HepG2 (cell line): ENCODE measurements at regions not wholly inside any gene's neighbourhood (a gene's known extent, or its start where the extent isn't known, plus 50 kb on each side); places are given as distances from the start of the nearest gene placed in this dataset.

ENCODE experiments used
- ATAC-seq: fragments of 200-7000 bp; cut with Tn5 transposase; 3 replicates; pipeline ENCODE4 v1.9.1; 2020; ENCODE audit warnings: mild to moderate bottlenecking, moderate library complexity
- BruUV-seq: library from RNA; stranded (reverse); fragments of 400-500 nt; replicated peaks from 2 replicates; lab custom pipeline; 2021; lab: Mats Ljungman, UMichigan
- CTCF ChIA-PET: fragments of 300-600 bp; formaldehyde crosslinking; extraction: SDS; loops from one replicate; lab custom pipeline; 2021; ENCODE audit warnings: low total read pairs, inconsistent platforms, low intra/inter-chr PET ratio; lab: Yijun Ruan, JAX
- POLR2A ChIA-PET: fragments of 350-600 bp; sonication (Branson Sonifier 250); formaldehyde crosslinking; loops from one replicate; lab custom pipeline; 2020; ENCODE audit warnings: antibody characterized with exemption, inconsistent platforms; lab: Yijun Ruan, JAX
- DNase-seq: peaks from one replicate; pipeline ENCODE4 v3.0.0-alpha.2; 2015; ENCODE audit warnings: low spot score
- FAIRE-seq: peaks from 3 replicates; lab custom pipeline; 2011; peaks lifted over from hg19 to GRCh38; lab: Jason Lieb, UNC
- H2AFZ ChIP-seq: one replicate; pipeline ENCODE4 v1.6.1; 2011; ENCODE audit warnings: low read length, inconsistent platforms
- H3K27ac ChIP-seq: fragments of 300-600 bp; 3 replicates; pipeline ENCODE4 v1.8.0; 2011; ENCODE audit warnings: mixed run types, mild to moderate bottlenecking, mixed read lengths, low read length, inconsistent platforms; ENCODE audit not compliant: insufficient read depth; ENCODE audit errors: extremely low read length
- H3K27me3 ChIP-seq, 2 experiments: fragments of 200-600 bp in 1 of 2; 2 replicates in 1 of 2; 3 replicates in 1 of 2; pipeline versions ENCODE4 v1.6.0 to v1.8.0; 2011; ENCODE audit warnings: low read length in 2 of 2, mild to moderate bottlenecking in 2 of 2, moderate library complexity in 2 of 2, inconsistent platforms in 1 of 2; ENCODE audit not compliant: insufficient read depth in 2 of 2, control insufficient read depth in 1 of 2
- H3K36me3 ChIP-seq, 2 experiments: fragments of 200-600 bp in 1 of 2; replicated peaks in 1 of 2; 2 replicates in 1 of 2; 3 replicates in 1 of 2; pipeline versions ENCODE4 v1.5.1 to v1.8.0; 2011; ENCODE audit warnings: low read length in 2 of 2, inconsistent platforms in 1 of 2; ENCODE audit not compliant: insufficient read depth in 2 of 2, control insufficient read depth in 1 of 2
- H3K4me1 ChIP-seq: 2 replicates; pipeline ENCODE4 v1.5.1; 2012; ENCODE audit warnings: low read length, inconsistent platforms; ENCODE audit not compliant: insufficient read depth
- H3K4me2 ChIP-seq: 2 replicates; pipeline ENCODE4 v1.6.0; 2011; ENCODE audit warnings: low read depth, low read length, inconsistent platforms
- H3K4me3 ChIP-seq, 3 experiments: fragments of 200-600 bp in 1 of 3; sonication (generic), shearing (Covaris generic) in 1 of 3; replicated peaks in 1 of 3; 2 replicates each; pipeline ENCODE4 v1.5.1; 2011 to 2016; ENCODE audit warnings: low read length in 3 of 3, inconsistent platforms in 2 of 3, low read depth in 2 of 3, mild to moderate bottlenecking in 2 of 3, control low read depth in 1 of 3, mixed read lengths in 1 of 3; ENCODE audit not compliant: insufficient read depth in 1 of 3
- H3K79me2 ChIP-seq: one replicate; pipeline ENCODE4 v1.6.1; 2011; ENCODE audit warnings: low read length, inconsistent platforms; ENCODE audit not compliant: insufficient read depth
- H3K9ac ChIP-seq: 2 replicates; pipeline ENCODE4 v1.6.0; 2011; ENCODE audit warnings: mild to moderate bottlenecking, low read depth, low read length, inconsistent platforms; ENCODE audit not compliant: insufficient read depth
- H3K9me3 ChIP-seq: 2 replicates; pipeline ENCODE4 v1.5.1; 2012; ENCODE audit warnings: mild to moderate bottlenecking, low read length
- H4K20me1 ChIP-seq: 2 replicates; pipeline ENCODE4 v1.6.0; 2011; ENCODE audit warnings: inconsistent platforms, mild to moderate bottlenecking, low read length, moderate library complexity; ENCODE audit not compliant: insufficient read depth
- CEBPG ChIP-seq: IDR thresholded peaks from 2 replicates; pipeline ENCODE4 v1.6.1; 2016
- MAF1 ChIP-seq: sonication (generic); formaldehyde crosslinking; IDR thresholded peaks from 2 replicates; pipeline ENCODE4 v1.5.0; 2020; ENCODE audit warnings: missing genetic modification reagents, borderline replicate concordance
- NFIB ChIP-seq: sonication (generic); formaldehyde crosslinking; IDR thresholded peaks from 2 replicates; pipeline ENCODE4 v1.9.0; 2021; ENCODE audit warnings: missing genetic modification reagents, mild to moderate bottlenecking, borderline replicate concordance
- ZNF468 ChIP-seq: sonication (generic); formaldehyde crosslinking; IDR thresholded peaks from 2 replicates; pipeline ENCODE4 v1.8.0; 2022; ENCODE audit warnings: mild to moderate bottlenecking, moderate library complexity, missing genetic modification reagents
- WGBS: methylation state at CpG from one replicate; pipeline ENCODE4 v1.1.6; 2017; ENCODE audit warnings: low lambda C conversion rate; 5-methylcytosine and 5-hydroxymethylcytosine counted together
- in situ Hi-C: cut with HindIII; loops from 2 replicates; pipeline ENCODE4 v1.10.0; 2017; ENCODE audit warnings: low pct_unique_long_range_greater_than_20kb; ENCODE audit not compliant: extremely low pct_ligation_motif_present
- intact Hi-C: fragments of 100-400 bp; cut with micrococcal nuclease; formaldehyde crosslinking; loops from one replicate; pipeline ENCODE4 v1.10.0; 2022; ENCODE audit not compliant: unreplicated experiment
- TF ChIP-seq, protein P1 (sequence below): sonication (generic); formaldehyde crosslinking; IDR thresholded peaks from 2 replicates; pipeline ENCODE4 v1.5.0; 2020; ENCODE audit warnings: missing genetic modification reagents
- TF ChIP-seq, protein P2 (sequence below): sonication (generic); formaldehyde crosslinking; IDR thresholded peaks from 2 replicates; pipeline ENCODE4 v1.4.0; 2020; ENCODE audit warnings: missing genetic modification reagents
- TF ChIP-seq, protein P3 (sequence below): sonication (generic); formaldehyde crosslinking; IDR thresholded peaks from 2 replicates; pipeline ENCODE4 v1.8.0; 2022; ENCODE audit warnings: mild to moderate bottlenecking, missing genetic modification reagents, borderline replicate concordance

DNA sequence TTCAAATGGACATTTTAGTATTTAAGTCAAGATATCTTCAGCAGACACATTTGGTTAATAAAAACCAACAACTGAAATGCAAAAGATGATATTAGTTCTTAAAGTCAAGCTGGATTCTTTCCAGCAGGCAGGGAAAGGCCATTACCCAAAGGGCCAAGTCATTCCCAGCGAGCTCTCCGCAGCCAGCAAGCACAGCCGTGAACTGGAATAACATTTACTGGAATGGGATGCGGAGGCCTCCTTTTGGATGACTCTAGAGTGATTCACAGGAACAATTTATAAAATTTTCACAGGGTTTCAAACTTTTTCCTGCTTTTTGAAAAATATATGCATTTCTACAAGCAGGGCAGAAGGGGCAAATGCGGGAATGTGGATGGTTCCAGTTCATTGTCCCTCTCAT is 76.6 kb upstream of the DAB2 start:
- CTCF ChIA-PET: no interaction called here
- H3K4me2 ChIP-seq: no peak overlapping the region
- no TSS peak for BruUV-seq
- H2AFZ ChIP-seq: no peak overlapping the region
- DNase-seq (no peak), ATAC-seq (no peak), FAIRE-seq (no peak)
- no peaks in the 10 kb centered on the region for H3K4me1 ChIP-seq
- H3K27ac ChIP-seq: no peak overlapping the region
- no peaks in the 10 kb centered on the region for H3K36me3 ChIP-seq
- H3K9ac ChIP-seq: no peak overlapping the region
- no peaks in the 10 kb centered on the region for H3K79me2 ChIP-seq
- H4K20me1 ChIP-seq: no peaks in the 10 kb centered on the region
- POLR2A ChIA-PET: no interaction called here
- no peaks in the 10 kb centered on the region for H3K9me3 ChIP-seq
- TF ChIP-seq, protein P1, sequence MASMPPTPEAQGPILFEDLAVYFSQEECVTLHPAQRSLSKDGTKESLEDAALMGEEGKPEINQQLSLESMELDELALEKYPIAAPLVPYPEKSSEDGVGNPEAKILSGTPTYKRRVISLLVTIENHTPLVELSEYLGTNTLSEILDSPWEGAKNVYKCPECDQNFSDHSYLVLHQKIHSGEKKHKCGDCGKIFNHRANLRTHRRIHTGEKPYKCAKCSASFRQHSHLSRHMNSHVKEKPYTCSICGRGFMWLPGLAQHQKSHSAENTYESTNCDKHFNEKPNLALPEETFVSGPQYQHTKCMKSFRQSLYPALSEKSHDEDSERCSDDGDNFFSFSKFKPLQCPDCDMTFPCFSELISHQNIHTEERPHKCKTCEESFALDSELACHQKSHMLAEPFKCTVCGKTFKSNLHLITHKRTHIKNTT: no peak
- TF ChIP-seq, protein P2, sequence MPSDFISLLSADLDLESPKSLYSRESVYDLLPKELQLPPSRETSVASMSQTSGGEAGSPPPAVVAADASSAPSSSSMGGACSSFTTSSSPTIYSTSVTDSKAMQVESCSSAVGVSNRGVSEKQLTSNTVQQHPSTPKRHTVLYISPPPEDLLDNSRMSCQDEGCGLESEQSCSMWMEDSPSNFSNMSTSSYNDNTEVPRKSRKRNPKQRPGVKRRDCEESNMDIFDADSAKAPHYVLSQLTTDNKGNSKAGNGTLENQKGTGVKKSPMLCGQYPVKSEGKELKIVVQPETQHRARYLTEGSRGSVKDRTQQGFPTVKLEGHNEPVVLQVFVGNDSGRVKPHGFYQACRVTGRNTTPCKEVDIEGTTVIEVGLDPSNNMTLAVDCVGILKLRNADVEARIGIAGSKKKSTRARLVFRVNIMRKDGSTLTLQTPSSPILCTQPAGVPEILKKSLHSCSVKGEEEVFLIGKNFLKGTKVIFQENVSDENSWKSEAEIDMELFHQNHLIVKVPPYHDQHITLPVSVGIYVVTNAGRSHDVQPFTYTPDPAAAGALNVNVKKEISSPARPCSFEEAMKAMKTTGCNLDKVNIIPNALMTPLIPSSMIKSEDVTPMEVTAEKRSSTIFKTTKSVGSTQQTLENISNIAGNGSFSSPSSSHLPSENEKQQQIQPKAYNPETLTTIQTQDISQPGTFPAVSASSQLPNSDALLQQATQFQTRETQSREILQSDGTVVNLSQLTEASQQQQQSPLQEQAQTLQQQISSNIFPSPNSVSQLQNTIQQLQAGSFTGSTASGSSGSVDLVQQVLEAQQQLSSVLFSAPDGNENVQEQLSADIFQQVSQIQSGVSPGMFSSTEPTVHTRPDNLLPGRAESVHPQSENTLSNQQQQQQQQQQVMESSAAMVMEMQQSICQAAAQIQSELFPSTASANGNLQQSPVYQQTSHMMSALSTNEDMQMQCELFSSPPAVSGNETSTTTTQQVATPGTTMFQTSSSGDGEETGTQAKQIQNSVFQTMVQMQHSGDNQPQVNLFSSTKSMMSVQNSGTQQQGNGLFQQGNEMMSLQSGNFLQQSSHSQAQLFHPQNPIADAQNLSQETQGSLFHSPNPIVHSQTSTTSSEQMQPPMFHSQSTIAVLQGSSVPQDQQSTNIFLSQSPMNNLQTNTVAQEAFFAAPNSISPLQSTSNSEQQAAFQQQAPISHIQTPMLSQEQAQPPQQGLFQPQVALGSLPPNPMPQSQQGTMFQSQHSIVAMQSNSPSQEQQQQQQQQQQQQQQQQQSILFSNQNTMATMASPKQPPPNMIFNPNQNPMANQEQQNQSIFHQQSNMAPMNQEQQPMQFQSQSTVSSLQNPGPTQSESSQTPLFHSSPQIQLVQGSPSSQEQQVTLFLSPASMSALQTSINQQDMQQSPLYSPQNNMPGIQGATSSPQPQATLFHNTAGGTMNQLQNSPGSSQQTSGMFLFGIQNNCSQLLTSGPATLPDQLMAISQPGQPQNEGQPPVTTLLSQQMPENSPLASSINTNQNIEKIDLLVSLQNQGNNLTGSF: no peak
- TF ChIP-seq MAF1 (CRISPR knock-in tag) (no peak), ZNF468 (CRISPR knock-in tag) (no peak), NFIB (CRISPR knock-in tag) (no peak), CEBPG (CRISPR knock-in tag) (no peak)
- TF ChIP-seq, protein P3, sequence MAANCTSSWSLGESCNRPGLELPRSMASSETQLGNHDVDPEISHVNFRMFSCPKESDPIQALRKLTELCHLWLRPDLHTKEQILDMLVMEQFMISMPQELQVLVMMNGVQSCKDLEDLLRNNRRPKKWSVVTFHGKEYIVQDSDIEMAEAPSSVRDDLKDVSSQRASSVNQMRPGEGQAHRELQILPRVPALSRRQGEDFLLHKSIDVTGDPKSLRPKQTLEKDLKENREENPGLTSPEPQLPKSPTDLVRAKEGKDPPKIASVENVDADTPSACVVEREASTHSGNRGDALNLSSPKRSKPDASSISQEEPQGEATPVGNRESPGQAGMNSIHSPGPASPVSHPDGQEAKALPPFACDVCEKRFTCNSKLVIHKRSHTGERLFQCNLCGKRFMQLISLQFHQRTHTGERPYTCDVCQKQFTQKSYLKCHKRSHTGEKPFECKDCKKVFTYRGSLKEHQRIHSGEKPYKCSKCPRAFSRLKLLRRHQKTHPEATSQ (CRISPR knock-in tag): no peak
- in situ Hi-C loops (no loop called here), intact Hi-C loops (no loop called here)
- no peak overlapping the region for H3K4me3 ChIP-seq
- H3K27me3 ChIP-seq: no peaks in the 10 kb centered on the region; a peak in 2 of 5 replicates
- WGBS: 79% methylated on average over 5 of the region's 5 CpGs
